ENCODE measurements at regions not wholly inside any gene's neighbourhood (a gene's known extent, or its start where the extent isn't known, plus 50 kb on each side); places are given as distances from the start of the nearest gene placed in this dataset.

GRCh38 chr1:244316986-244317655 is 134.6 kb downstream of the ADSS2 start:
- no peak overlapping the region for H3K27ac Mint-ChIP-seq (ENCODE audit: unreplicated experiment)
- DNase-seq (ENCODE audit: low spot score), result no peak
- no peak for TF ChIP-seq CTCF (IDR thresholded peaks at IDR 0.05; ENCODE audit: unreplicated experiment)
- H3K4me3 Mint-ChIP-seq (ENCODE audit: unreplicated experiment), result no peak overlapping the region
- no peaks in the 10 kb centered on the region for H3K36me3 Mint-ChIP-seq (ENCODE audit: low read depth, unreplicated experiment)
- no peaks in the 10 kb centered on the region for H3K9me3 Mint-ChIP-seq (ENCODE audit: unreplicated experiment)
- H3K27me3 Mint-ChIP-seq (ENCODE audit: unreplicated experiment), result no peaks in the 10 kb centered on the region
- H3K4me1 Mint-ChIP-seq (ENCODE audit: unreplicated experiment), result no peaks in the 10 kb centered on the region

- Mint-ChIP-seq H3K36me3 (ENCODE audit: low read depth, unreplicated experiment) (no peaks in the 10 kb centered on the region), H3K4me1 (ENCODE audit: unreplicated experiment) (no peaks in the 10 kb centered on the region), H3K27ac (ENCODE audit: unreplicated experiment) (no peak overlapping the region), H3K9me3 (ENCODE audit: unreplicated experiment) (no peaks in the 10 kb centered on the region), H3K4me3 (ENCODE audit: unreplicated experiment) (no peak overlapping the region), H3K27me3 (ENCODE audit: unreplicated experiment) (no peaks in the 10 kb centered on the region)
- TF ChIP-seq CTCF (IDR thresholded peaks at IDR 0.05; ENCODE audit: unreplicated experiment), result no peak
- no peak for DNase-seq (ENCODE audit: low spot score)
These were observed 133.6 kb downstream of the ADSS2 start for GRCh38 chr1:244318078-244318477.

GRCh38 chr1:244318512-244318911 is 133.2 kb downstream of the ADSS2 start:
- Mint-ChIP-seq H3K27me3 (ENCODE audit: unreplicated experiment) (no peaks in the 10 kb centered on the region), H3K27ac (ENCODE audit: unreplicated experiment) (no peak overlapping the region), H3K4me1 (ENCODE audit: unreplicated experiment) (no peaks in the 10 kb centered on the region), H3K36me3 (ENCODE audit: low read depth, unreplicated experiment) (no peaks in the 10 kb centered on the region), H3K4me3 (ENCODE audit: unreplicated experiment) (no peak overlapping the region), H3K9me3 (ENCODE audit: unreplicated experiment) (no peaks in the 10 kb centered on the region)
- no peak for TF ChIP-seq CTCF (IDR thresholded peaks at IDR 0.05; ENCODE audit: unreplicated experiment)
- DNase-seq (ENCODE audit: low spot score), result no peak

GRCh38 chr1:244319283-244320132 is 132.2 kb downstream of the ADSS2 start:
- Mint-ChIP-seq H3K4me3 (ENCODE audit: unreplicated experiment) (no peak overlapping the region), H3K27ac (ENCODE audit: unreplicated experiment) (no peak overlapping the region), H3K4me1 (ENCODE audit: unreplicated experiment) (no peaks in the 10 kb centered on the region), H3K27me3 (ENCODE audit: unreplicated experiment) (no peaks in the 10 kb centered on the region), H3K9me3 (ENCODE audit: unreplicated experiment) (no peaks in the 10 kb centered on the region), H3K36me3 (ENCODE audit: low read depth, unreplicated experiment) (no peaks in the 10 kb centered on the region)
- TF ChIP-seq CTCF (IDR thresholded peaks at IDR 0.05; ENCODE audit: unreplicated experiment), result no peak
- DNase-seq (ENCODE audit: low spot score), result no peak

- H3K4me1 Mint-ChIP-seq (ENCODE audit: unreplicated experiment), result peaks cover 2% of the 10 kb centered on the region
- no peak for DNase-seq (ENCODE audit: low spot score)
- H3K27me3 Mint-ChIP-seq (ENCODE audit: unreplicated experiment), result no peaks in the 10 kb centered on the region
- H3K9me3 Mint-ChIP-seq (ENCODE audit: unreplicated experiment), result no peaks in the 10 kb centered on the region
- no peak for TF ChIP-seq CTCF (IDR thresholded peaks at IDR 0.05; ENCODE audit: unreplicated experiment)
- H3K36me3 Mint-ChIP-seq (ENCODE audit: low read depth, unreplicated experiment), result no peaks in the 10 kb centered on the region
- H3K4me3 Mint-ChIP-seq (ENCODE audit: unreplicated experiment), result no peak overlapping the region
- H3K27ac Mint-ChIP-seq (ENCODE audit: unreplicated experiment), result no peak overlapping the region
These were observed 129.5 kb downstream of the ADSS2 start for GRCh38 chr1:244322181-244322580.

All from endothelial cell (in vitro differentiated cells).